HG03175 (cell line): ENCODE measurements at regions not wholly inside any gene's neighbourhood (a gene's known extent, or its start where the extent isn't known, plus 50 kb on each side); places are given as distances from the start of the nearest gene placed in this dataset.

ENCODE experiments used
- ATAC-seq: cut with Tn5 transposase; IDR thresholded peaks from one replicate; pipeline ENCODE4 v1.9.1; 2021; ENCODE audit warnings: mild to moderate bottlenecking, moderate library complexity; ENCODE audit not compliant: unreplicated experiment

GRCh38 chr20:18957328-18957727 lies 143.7 kb downstream of the SCP2D1 start:
- no peak for ATAC-seq

GRCh38 chr20:18971121-18971520 lies 157.5 kb downstream of the SCP2D1 start:
- ATAC-seq, result no peak

- ATAC-seq, result no peak
Measured at GRCh38 chr20:18971574-18971973, 158.0 kb downstream of the SCP2D1 start.

GRCh38 chr20:18972251-18972876 lies 158.8 kb downstream of the SCP2D1 start:
- no peak for ATAC-seq

GRCh38 chr20:18973529-18974173 lies 160.1 kb downstream of the SCP2D1 start:
- no peak for ATAC-seq

- ATAC-seq, result no peak
Measured at GRCh38 chr20:18974660-18975059, 161.1 kb downstream of the SCP2D1 start.

- no peak for ATAC-seq
Measured at GRCh38 chr20:18977441-18977840, 163.9 kb downstream of the SCP2D1 start.

- ATAC-seq, result no peak
Measured at GRCh38 chr20:18978311-18978710, 164.7 kb downstream of the SCP2D1 start.

GRCh38 chr20:18979132-18979531 lies 165.5 kb downstream of the SCP2D1 start:
- ATAC-seq, result no peak

- ATAC-seq, result no peak
Measured at GRCh38 chr20:18981962-18982539, 168.5 kb downstream of the SCP2D1 start.

GRCh38 chr20:18983796-18984195 lies 170.2 kb downstream of the SCP2D1 start:
- ATAC-seq, result no peak

- no peak for ATAC-seq
Measured at GRCh38 chr20:18984238-18985200, 170.9 kb downstream of the SCP2D1 start.

- no peak for ATAC-seq
Measured at GRCh38 chr20:18985551-18985950, 172.0 kb downstream of the SCP2D1 start.

- ATAC-seq, result no peak
Measured at GRCh38 chr20:18986146-18986830, 172.7 kb downstream of the SCP2D1 start.

GRCh38 chr20:18986895-18987580 lies 173.5 kb downstream of the SCP2D1 start:
- ATAC-seq, result no peak

- no peak for ATAC-seq
Measured at GRCh38 chr20:18987781-18988360, 174.3 kb downstream of the SCP2D1 start.

GRCh38 chr20:18988701-18989100 lies 175.1 kb downstream of the SCP2D1 start:
- no peak for ATAC-seq

GRCh38 chr20:18989736-18990474 lies 176.3 kb downstream of the SCP2D1 start:
- ATAC-seq, result no peak

GRCh38 chr20:18991012-18991411 lies 177.4 kb downstream of the SCP2D1 start:
- no peak for ATAC-seq
